ENCODE measurements at regions not wholly inside any gene's neighbourhood (a gene's known extent, or its start where the extent isn't known, plus 50 kb on each side); places are given as distances from the start of the nearest gene placed in this dataset.

GRCh38 chr5:165094782-165095181, 1589.4 kb downstream of the MAT2B start:
- ATAC-seq (ENCODE audit: low read depth): no peak
- H3K36me3 ChIP-seq (ENCODE audit: low read depth): no peaks in the 10 kb centered on the region

GRCh38 chr5:165101709-165102108, 1596.3 kb downstream of the MAT2B start:
- no peaks in the 10 kb centered on the region for H3K4me1 ChIP-seq (ENCODE audit: insufficient read depth, poor library complexity, severe bottlenecking)
- DNase-seq (ENCODE audit: low spot score) (no peak), ATAC-seq (ENCODE audit: low read depth) (no peak)
- no peak for TF ChIP-seq CTCF (IDR thresholded peaks at IDR 0.05; ENCODE audit: poor library complexity, severe bottlenecking)
- no peak overlapping the region for H3K4me3 ChIP-seq (ENCODE audit: severe bottlenecking)
- H3K9me3 ChIP-seq (ENCODE audit: severe bottlenecking): no peaks in the 10 kb centered on the region
- H3K27me3 ChIP-seq (ENCODE audit: insufficient read depth, poor library complexity, severe bottlenecking): peaks cover 2% of the 10 kb centered on the region
- H3K36me3 ChIP-seq (ENCODE audit: low read depth): no peaks in the 10 kb centered on the region
- H3K27ac ChIP-seq (ENCODE audit: poor library complexity, severe bottlenecking): no peak overlapping the region

More at GRCh38 chr5:165094782-165095181, 1589.4 kb downstream of the MAT2B start:
- no peak overlapping the region for H3K4me3 ChIP-seq (ENCODE audit: severe bottlenecking)
- H3K27ac ChIP-seq (ENCODE audit: poor library complexity, severe bottlenecking): no peak overlapping the region
- no peak for TF ChIP-seq CTCF (IDR thresholded peaks at IDR 0.05; ENCODE audit: poor library complexity, severe bottlenecking)
- H3K9me3 ChIP-seq (ENCODE audit: severe bottlenecking): no peaks in the 10 kb centered on the region
- H3K4me1 ChIP-seq (ENCODE audit: insufficient read depth, poor library complexity, severe bottlenecking): no peaks in the 10 kb centered on the region
- no peak for DNase-seq (ENCODE audit: low spot score)
- peaks cover 4% of the 10 kb centered on the region for H3K27me3 ChIP-seq (ENCODE audit: insufficient read depth, poor library complexity, severe bottlenecking)

- Histone ChIP-seq H3K27me3 (ENCODE audit: insufficient read depth, poor library complexity, severe bottlenecking) (peaks cover 5% of the 10 kb centered on the region), H3K36me3 (ENCODE audit: low read depth) (no peaks in the 10 kb centered on the region), H3K9me3 (ENCODE audit: severe bottlenecking) (no peaks in the 10 kb centered on the region), H3K27ac (ENCODE audit: poor library complexity, severe bottlenecking) (no peak overlapping the region), H3K4me3 (ENCODE audit: severe bottlenecking) (no peak overlapping the region), H3K4me1 (ENCODE audit: insufficient read depth, poor library complexity, severe bottlenecking) (no peaks in the 10 kb centered on the region)
- no peak for TF ChIP-seq CTCF (IDR thresholded peaks at IDR 0.05; ENCODE audit: poor library complexity, severe bottlenecking)
- ATAC-seq (ENCODE audit: low read depth) (no peak), DNase-seq (ENCODE audit: low spot score) (no peak)
These were observed 1599.2 kb downstream of the MAT2B start for GRCh38 chr5:165104611-165105010.

GRCh38 chr5:165108809-165109208, 1603.4 kb downstream of the MAT2B start:
- Histone ChIP-seq H3K9me3 (ENCODE audit: severe bottlenecking) (peaks cover 1% of the 10 kb centered on the region), H3K27me3 (ENCODE audit: insufficient read depth, poor library complexity, severe bottlenecking) (peaks cover 5% of the 10 kb centered on the region), H3K36me3 (ENCODE audit: low read depth) (no peaks in the 10 kb centered on the region), H3K27ac (ENCODE audit: poor library complexity, severe bottlenecking) (no peak overlapping the region), H3K4me1 (ENCODE audit: insufficient read depth, poor library complexity, severe bottlenecking) (no peaks in the 10 kb centered on the region), H3K4me3 (ENCODE audit: severe bottlenecking) (no peak overlapping the region)
- DNase-seq (ENCODE audit: low spot score): no peak
- no peak for TF ChIP-seq CTCF (IDR thresholded peaks at IDR 0.05; ENCODE audit: poor library complexity, severe bottlenecking)
- no peak for ATAC-seq (ENCODE audit: low read depth)

GRCh38 chr5:165119175-165119574, 1613.8 kb downstream of the MAT2B start:
- Histone ChIP-seq H3K9me3 (ENCODE audit: severe bottlenecking) (peaks cover 4% of the 10 kb centered on the region), H3K4me3 (ENCODE audit: severe bottlenecking) (no peak overlapping the region), H3K27me3 (ENCODE audit: insufficient read depth, poor library complexity, severe bottlenecking) (peaks cover 5% of the 10 kb centered on the region), H3K36me3 (ENCODE audit: low read depth) (no peaks in the 10 kb centered on the region), H3K27ac (ENCODE audit: poor library complexity, severe bottlenecking) (no peak overlapping the region), H3K4me1 (ENCODE audit: insufficient read depth, poor library complexity, severe bottlenecking) (no peaks in the 10 kb centered on the region)
- ATAC-seq (ENCODE audit: low read depth) (no peak), DNase-seq (ENCODE audit: low spot score) (no peak)
- no peak for TF ChIP-seq CTCF (IDR thresholded peaks at IDR 0.05; ENCODE audit: poor library complexity, severe bottlenecking)
